Suprapubic skin (tissue), 3 donors: ENCODE measurements at regions not wholly inside any gene's neighbourhood (a gene's known extent, or its start where the extent isn't known, plus 50 kb on each side); places are given as distances from the start of the nearest gene placed in this dataset.

Source experiments
- POLR2A ChIP-seq, 2 donors: fragments of 450-650 bp; IDR thresholded peaks; one replicate each; pipeline ENCODE4 v1.6.1; 2017; ENCODE audit warnings: antibody characterized with exemption in 2 of 2, mild to moderate bottlenecking in 2 of 2, moderate library complexity in 2 of 2
- TF ChIP-seq, protein P1 (sequence below), 2 donors: fragments of 200-600 bp in 1 of 2; fragments of 450-650 bp in 1 of 2; sonication (generic) in 1 of 2; IDR thresholded peaks; one replicate each; pipeline ENCODE4 v1.5.1; 2016 to 2019; ENCODE audit warnings: antibody characterized with exemption in 2 of 2, mild to moderate bottlenecking in 1 of 2, moderate library complexity in 1 of 2

DNA sequence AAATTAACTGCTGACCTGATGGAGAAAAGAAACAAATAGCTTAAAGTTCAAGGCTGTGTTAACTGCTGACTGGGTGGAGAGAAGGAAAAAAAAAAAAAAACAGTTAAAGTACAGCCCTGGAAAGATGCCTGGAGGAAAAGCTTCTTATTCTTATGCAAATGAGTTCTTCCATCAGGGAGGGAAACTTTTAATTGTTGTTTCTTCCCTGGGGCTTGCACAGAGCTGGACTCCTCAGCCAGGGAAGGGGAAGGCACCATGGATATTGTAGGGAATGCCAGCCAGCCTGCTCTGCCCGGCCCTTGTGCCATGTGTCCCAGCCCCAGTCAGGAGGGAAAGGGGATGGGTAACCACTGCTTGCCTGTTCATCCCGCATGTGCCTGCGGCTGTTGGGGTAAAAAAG lies 833.1 kb upstream of the CRIM1 start:
- TF ChIP-seq, protein P1, sequence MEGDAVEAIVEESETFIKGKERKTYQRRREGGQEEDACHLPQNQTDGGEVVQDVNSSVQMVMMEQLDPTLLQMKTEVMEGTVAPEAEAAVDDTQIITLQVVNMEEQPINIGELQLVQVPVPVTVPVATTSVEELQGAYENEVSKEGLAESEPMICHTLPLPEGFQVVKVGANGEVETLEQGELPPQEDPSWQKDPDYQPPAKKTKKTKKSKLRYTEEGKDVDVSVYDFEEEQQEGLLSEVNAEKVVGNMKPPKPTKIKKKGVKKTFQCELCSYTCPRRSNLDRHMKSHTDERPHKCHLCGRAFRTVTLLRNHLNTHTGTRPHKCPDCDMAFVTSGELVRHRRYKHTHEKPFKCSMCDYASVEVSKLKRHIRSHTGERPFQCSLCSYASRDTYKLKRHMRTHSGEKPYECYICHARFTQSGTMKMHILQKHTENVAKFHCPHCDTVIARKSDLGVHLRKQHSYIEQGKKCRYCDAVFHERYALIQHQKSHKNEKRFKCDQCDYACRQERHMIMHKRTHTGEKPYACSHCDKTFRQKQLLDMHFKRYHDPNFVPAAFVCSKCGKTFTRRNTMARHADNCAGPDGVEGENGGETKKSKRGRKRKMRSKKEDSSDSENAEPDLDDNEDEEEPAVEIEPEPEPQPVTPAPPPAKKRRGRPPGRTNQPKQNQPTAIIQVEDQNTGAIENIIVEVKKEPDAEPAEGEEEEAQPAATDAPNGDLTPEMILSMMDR (IDR thresholded peaks at IDR 0.05), result no peak
- no peak for TF ChIP-seq POLR2A (IDR thresholded peaks at IDR 0.05)
